ENCODE measurements at regions not wholly inside any gene's neighbourhood (a gene's known extent, or its start where the extent isn't known, plus 50 kb on each side); places are given as distances from the start of the nearest gene placed in this dataset.
"Not testable (repeated sequence)": the region's sequence is repeated elsewhere in the genome, so short reads cannot be mapped to it uniquely, and the experiment has no call there.

DNA sequence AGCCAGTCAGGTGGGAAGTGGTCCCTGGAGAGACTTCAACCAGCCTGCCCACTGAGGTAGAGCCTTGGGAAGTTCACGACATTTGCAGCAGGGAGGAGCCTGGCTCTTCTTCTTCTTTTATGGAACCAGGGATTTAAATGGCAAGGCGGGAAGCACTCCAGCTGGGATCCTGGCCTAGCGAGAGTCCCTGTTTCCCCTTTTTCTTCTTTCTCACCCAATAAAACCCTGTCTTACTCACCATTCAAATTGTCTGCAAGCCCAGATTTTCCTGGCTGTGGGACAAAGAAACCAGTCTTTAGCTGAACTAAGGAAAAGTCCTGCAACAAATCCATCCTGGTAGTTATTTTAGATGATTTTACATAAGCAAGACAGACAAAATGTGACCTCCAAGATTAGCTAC lies 503.7 kb downstream of the CDH10 start:
- no peak for DNase-seq (ENCODE audit: low read depth)

DNA sequence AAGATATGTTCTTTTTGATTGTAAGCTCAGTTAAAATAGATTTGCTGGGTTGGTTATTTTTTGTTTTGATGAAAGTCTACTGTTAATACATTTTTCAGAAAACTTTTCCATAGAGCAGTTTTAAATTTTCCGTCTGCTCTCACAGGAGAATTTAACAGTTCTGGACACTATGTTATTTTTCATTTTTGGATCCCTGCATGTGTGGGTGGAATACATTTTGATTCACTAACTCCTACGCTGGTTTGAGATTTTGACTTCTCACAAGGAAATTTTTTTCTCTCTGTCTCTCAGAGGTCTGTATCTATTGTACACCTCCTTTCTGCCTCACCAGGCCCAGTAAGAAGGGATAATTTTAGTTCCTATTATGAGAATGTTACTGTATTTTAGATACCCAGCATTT lies 502.4 kb downstream of the CDH10 start:
- DNase-seq (ENCODE audit: low read depth) = no peak

- no peak for DNase-seq (ENCODE audit: low read depth)
These were observed 499.0 kb downstream of the CDH10 start for GRCh38 chr5:24145806-24146205.

- DNase-seq (ENCODE audit: low read depth) = no peak
These were observed 483.2 kb downstream of the CDH10 start for GRCh38 chr5:24161559-24161958.

GRCh38 chr5:24162343-24162742 lies 482.4 kb downstream of the CDH10 start:
- DNase-seq (ENCODE audit: low read depth) = no peak

- no peak for DNase-seq (ENCODE audit: low read depth)
These were observed 481.7 kb downstream of the CDH10 start for GRCh38 chr5:24163091-24163490.

DNA sequence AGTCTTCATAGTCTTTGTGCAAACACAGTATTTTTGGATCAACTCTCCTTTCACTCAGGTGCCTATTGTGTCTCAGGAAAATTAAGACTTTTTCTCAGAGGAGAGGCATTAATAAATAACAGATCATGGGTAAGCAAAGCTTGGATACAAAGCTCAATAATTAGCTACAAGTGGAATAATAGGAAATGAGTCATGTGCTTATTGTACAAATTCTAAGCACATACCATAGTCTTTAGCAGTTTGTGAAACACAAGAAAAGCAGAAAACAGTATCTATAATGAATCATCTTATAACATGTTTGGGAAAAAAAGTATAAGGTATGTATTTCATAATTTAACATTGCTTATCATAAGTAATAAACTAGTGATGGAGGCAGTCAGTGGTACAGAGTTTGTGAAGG lies 477.0 kb downstream of the CDH10 start:
- DNase-seq (ENCODE audit: low read depth) = no peak

GRCh38 chr5:24170026-24170425 lies 474.8 kb downstream of the CDH10 start:
- DNase-seq (ENCODE audit: low read depth) = no peak

DNA sequence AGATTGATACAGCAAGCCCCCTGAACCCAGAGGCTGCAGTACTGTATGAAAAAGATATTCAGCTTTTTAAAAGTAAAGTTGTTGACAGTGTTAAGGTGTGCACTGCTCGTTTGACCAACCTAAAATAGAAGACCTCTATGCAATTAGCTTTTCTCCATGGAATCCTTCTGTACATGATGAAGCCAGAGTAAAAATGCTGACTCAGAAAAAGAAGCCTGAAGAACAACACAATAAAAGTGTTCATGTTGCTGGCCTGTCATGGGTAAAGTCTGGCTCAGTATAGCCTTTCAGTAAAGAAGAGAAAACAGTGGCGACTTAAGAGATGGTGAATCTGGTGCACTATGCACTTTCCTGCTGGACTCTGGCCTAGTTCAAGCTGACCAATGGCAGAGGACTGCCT lies 473.8 kb downstream of the CDH10 start:
- DNase-seq (ENCODE audit: low read depth) = not testable (repeated sequence)

DNA sequence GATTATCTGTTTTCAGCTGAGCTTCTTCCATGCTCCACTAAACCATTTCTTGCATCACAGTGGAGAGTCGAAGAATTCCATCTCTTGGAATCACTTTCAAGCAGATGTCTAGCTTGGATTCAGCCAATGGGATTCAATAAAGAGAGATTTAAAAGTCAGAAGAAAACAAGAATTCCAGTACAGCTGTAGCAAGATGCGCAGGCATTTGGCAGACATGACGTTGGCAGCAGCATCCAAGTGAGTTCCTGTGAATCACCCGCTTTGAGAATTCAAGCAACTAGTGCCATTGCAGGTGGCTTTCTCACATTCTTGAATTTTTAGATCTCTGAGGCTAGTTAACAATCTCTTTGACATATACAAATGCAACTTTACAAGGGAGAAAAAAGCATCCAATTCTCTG lies 467.0 kb downstream of the CDH10 start:
- no peak for DNase-seq (ENCODE audit: low read depth)

GRCh38 chr5:24183981-24184380 lies 460.8 kb downstream of the CDH10 start:
- DNase-seq (ENCODE audit: low read depth) = no peak

- no peak for DNase-seq (ENCODE audit: low read depth)
These were observed 456.4 kb downstream of the CDH10 start for GRCh38 chr5:24188216-24188925.

- no peak for DNase-seq (ENCODE audit: low read depth)
These were observed 448.0 kb downstream of the CDH10 start for GRCh38 chr5:24196789-24197188.

DNA sequence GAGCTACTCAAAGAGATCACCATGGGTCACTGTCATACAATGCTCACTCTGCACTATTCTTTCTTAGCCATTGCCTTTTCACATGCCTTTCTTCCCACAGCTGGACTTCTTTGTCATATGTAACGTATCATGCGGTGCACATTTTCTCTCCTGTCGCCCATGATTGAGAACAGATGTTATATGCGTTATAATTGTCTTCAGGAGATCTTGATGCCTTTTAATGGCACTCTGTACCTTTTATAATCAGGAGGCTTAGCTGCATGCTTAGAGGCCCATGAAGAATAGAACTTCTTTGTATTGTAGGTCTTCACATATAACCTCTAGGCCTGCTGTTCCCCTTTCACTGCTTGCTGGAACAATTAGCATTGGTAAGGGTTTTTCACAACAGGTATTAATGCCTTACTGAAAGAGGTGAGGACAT lies 436.1 kb downstream of the CDH10 start:
- no peak for DNase-seq (ENCODE audit: low read depth)

DNA sequence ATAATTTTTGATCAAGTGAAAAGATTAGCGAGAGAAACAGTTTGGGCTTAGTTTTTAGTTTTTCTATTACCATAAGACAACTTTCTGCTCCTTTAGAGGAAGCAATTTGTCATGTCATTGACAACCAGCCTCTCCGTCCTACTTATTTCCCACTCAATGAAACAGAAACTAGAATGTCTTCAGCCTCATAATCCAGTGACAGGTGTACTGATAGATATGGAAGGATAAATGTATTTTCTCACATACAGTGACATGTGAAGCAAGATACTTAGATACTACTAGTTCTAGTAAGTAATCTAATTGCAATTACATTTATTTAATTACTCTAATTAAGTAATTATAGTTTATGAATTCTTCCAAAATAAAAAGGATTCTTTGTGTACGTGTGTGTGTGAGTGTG lies 429.7 kb downstream of the CDH10 start:
- no peak for DNase-seq (ENCODE audit: low read depth)

GRCh38 chr5:24222876-24223275 lies 421.9 kb downstream of the CDH10 start:
- DNase-seq (ENCODE audit: low read depth) = no peak

- no peak for DNase-seq (ENCODE audit: low read depth)
These were observed 419.7 kb downstream of the CDH10 start for GRCh38 chr5:24225051-24225450.

DNA sequence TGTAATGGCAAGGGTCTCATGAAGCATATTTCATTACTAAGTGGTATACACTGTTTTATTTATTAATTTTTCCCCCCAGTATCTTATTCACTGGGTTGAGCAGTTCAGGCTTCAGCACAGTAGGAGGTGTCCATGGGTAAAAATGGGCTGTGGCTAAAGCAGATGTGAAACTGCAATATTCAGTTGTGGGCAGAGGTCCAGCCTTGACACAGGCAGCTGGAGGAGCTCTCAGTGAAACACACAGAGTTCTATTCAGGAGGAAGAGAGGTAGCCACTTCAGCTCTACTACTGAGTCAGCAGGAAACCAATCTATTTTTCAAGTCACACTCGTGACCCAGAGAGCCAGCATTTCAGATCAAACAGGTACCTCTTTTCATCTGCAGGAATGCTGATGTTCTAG lies 418.3 kb downstream of the CDH10 start:
- no peak for DNase-seq (ENCODE audit: low read depth)

DNA sequence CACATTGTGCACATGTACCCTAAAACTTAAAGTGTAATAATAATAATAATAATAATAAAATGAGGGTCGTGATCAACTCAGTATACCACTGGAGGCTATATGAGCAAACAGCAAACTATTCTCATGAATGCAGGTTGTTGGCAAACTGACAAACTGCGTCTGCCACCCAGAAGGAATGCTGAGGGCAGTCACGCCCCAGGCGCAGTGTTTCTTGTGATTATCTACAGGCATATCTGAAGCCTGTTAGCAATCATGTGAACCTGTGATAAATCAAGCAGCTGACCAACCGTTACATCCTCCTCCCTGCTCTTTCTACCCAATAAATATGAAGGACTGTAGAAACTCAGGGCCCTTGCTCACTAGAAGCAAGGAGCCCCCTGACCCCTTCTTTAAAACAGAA lies 416.9 kb downstream of the CDH10 start:
- DNase-seq (ENCODE audit: low read depth) = not testable (repeated sequence)

- no peak for DNase-seq (ENCODE audit: low read depth)
These were observed 412.7 kb downstream of the CDH10 start for GRCh38 chr5:24232041-24232440.

DNA sequence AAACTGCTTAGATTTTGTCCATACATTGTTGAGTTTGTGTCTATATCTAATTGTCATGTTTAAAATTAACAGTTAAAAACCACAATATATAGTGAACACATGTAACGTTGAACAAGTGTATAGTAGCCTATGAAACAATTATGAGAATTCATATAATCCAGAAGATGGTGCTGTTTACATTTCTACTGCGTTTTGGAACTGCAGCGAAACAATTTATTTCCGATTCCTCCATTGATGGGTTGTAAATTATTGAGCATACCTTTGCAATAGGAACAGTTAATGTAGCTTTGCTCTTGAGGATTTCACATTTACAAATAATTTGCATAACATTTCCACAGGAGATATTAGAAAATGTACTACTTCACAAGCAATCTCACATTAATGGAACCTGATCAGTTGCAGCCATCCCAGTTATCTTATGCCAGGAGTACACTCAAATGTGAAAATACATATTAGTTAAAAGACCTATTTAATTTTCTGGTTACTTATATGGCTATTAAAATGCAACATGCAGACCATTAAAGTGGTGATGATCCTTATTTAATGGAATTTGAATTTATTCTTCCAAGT lies 411.8 kb downstream of the CDH10 start:
- DNase-seq (ENCODE audit: low read depth) = no peak

- DNase-seq (ENCODE audit: low read depth) = no peak
These were observed 408.8 kb downstream of the CDH10 start for GRCh38 chr5:24235946-24236345.

- no peak for DNase-seq (ENCODE audit: low read depth)
These were observed 399.0 kb downstream of the CDH10 start for GRCh38 chr5:24245821-24246220.

GRCh38 chr5:24264547-24264946 lies 380.2 kb downstream of the CDH10 start:
- no peak for DNase-seq (ENCODE audit: low read depth)
